Prostate gland (tissue), 2 donors: ENCODE measurements at regions not wholly inside any gene's neighbourhood (a gene's known extent, or its start where the extent isn't known, plus 50 kb on each side); places are given as distances from the start of the nearest gene placed in this dataset.

Experiments used
- DNase-seq: peaks from one replicate; pipeline ENCODE4 v3.0.0-alpha.2; 2019; ENCODE audit warnings: low spot score
- H3K27ac ChIP-seq, 2 donors: fragments of 200-600 bp; sonication (generic); 2 replicates each; pipeline ENCODE4 v1.5.1; 2017 to 2019
- H3K27me3 ChIP-seq: fragments of 200-600 bp; sonication (generic); replicated peaks from 2 replicates; pipeline ENCODE4 v1.5.1; 2019; ENCODE audit not compliant: insufficient read depth
- H3K36me3 ChIP-seq, 2 donors: fragments of 200-600 bp; sonication (generic); 1 replicate in 1 of 2; 2 replicates in 1 of 2; pipeline versions ENCODE4 v1.5.1 to v1.8.1; 2017 to 2019
- H3K4me1 ChIP-seq: fragments of 200-600 bp; sonication (generic); replicated peaks from 2 replicates; pipeline ENCODE4 v1.5.1; 2019
- H3K4me3 ChIP-seq, 2 donors: fragments of 200-600 bp; sonication (generic); 2 replicates each; pipeline ENCODE4 v1.5.1; 2017 to 2019
- H3K9me3 ChIP-seq: fragments of 200-600 bp; sonication (generic); 2 replicates; pipeline ENCODE4 v1.5.1; 2017
- POLR2A ChIP-seq: fragments of 450-650 bp; IDR thresholded peaks from one replicate; pipeline ENCODE4 v1.6.1; 2016; ENCODE audit warnings: antibody characterized with exemption, mild to moderate bottlenecking
- POLR2AphosphoS5 ChIP-seq: sonication (generic); formaldehyde crosslinking; IDR thresholded peaks from one replicate; pipeline ENCODE4 v1.6.1; 2017; ENCODE audit warnings: antibody characterized with exemption
- WGBS: methylation state at CpG from one replicate; pipeline ENCODE4 v1.1.5; 2018; 5-methylcytosine and 5-hydroxymethylcytosine counted together
- intact Hi-C: fragments of 100-400 bp; cut with DNase I; formaldehyde crosslinking; loops from one replicate; pipeline ENCODE4 v1.14.2; 2022
- TF ChIP-seq, protein P1 (sequence below), 4 experiments: fragments of 200-600 bp in 2 of 4; fragments of 450-650 bp in 2 of 4; sonication (generic) in 2 of 4; IDR thresholded peaks; 1 replicate in 3 of 4; 2 replicates in 1 of 4; pipeline ENCODE4 v1.5.1; 2016 to 2019; ENCODE audit warnings: antibody characterized with exemption in 4 of 4, mild to moderate bottlenecking in 2 of 4, moderate library complexity in 2 of 4

DNA sequence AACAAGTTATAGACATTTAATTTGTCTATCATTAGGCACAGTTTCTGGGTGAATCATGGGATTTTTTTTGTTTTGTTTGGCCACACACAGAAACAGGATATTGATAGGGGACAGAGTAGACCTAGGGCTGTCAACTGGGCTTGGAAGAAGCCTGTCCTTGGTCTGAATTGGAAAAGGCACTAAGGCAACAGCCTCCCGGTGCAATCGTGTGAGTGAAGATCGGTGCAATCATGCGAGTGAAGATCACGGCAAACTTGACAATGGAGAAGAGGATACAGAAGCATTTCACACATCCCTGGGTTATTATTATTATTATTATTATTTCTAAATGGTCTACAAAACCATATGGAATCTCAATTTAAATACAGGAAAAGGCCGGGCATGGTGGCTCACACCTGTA is 94.5 kb downstream of the ACKR3 start:
- 89% methylated on average over 6 of the region's 6 CpGs for WGBS
- H3K27ac ChIP-seq: no peak overlapping the region
- H3K36me3 ChIP-seq: no peaks in the 10 kb centered on the region
- no peaks in the 10 kb centered on the region for H3K4me1 ChIP-seq
- H3K27me3 ChIP-seq: no peaks in the 10 kb centered on the region
- no peaks in the 10 kb centered on the region for H3K9me3 ChIP-seq
- TF ChIP-seq POLR2AphosphoS5: no peak
- TF ChIP-seq, protein P1, sequence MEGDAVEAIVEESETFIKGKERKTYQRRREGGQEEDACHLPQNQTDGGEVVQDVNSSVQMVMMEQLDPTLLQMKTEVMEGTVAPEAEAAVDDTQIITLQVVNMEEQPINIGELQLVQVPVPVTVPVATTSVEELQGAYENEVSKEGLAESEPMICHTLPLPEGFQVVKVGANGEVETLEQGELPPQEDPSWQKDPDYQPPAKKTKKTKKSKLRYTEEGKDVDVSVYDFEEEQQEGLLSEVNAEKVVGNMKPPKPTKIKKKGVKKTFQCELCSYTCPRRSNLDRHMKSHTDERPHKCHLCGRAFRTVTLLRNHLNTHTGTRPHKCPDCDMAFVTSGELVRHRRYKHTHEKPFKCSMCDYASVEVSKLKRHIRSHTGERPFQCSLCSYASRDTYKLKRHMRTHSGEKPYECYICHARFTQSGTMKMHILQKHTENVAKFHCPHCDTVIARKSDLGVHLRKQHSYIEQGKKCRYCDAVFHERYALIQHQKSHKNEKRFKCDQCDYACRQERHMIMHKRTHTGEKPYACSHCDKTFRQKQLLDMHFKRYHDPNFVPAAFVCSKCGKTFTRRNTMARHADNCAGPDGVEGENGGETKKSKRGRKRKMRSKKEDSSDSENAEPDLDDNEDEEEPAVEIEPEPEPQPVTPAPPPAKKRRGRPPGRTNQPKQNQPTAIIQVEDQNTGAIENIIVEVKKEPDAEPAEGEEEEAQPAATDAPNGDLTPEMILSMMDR (IDR thresholded peaks at IDR 0.05): no peak
- TF ChIP-seq POLR2A: no peak
- intact Hi-C loops: loop anchor here (5.0 kb wide), 2 partner anchors 68 to 92 kb away; no protein-coding TSS in a partner anchor
- no peak overlapping the region for H3K4me3 ChIP-seq
- no peak for DNase-seq

DNA sequence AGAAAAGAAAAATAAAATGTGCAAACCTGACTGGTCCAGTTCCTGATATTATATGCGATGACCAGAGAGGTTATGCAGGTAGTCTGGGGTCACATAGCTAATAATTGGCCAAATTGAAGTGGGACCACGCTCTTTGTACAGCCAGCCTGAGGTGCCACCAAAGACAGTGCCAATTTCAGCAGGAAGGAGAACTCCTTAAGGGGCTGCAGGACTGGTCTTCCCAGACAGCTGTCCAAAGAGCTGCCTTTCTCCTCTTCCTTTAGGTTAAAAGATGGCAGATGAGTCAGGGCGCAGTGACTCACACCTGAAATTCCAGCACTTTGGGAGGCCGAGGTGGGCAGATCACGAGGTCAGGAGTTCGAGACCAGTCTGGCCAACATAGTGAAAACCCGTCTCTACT is 95.5 kb downstream of the ACKR3 start:
- Histone ChIP-seq H3K27me3 (no peaks in the 10 kb centered on the region), H3K4me1 (no peaks in the 10 kb centered on the region), H3K27ac (no peak overlapping the region), H3K36me3 (no peaks in the 10 kb centered on the region), H3K9me3 (no peaks in the 10 kb centered on the region), H3K4me3 (no peak overlapping the region)
- no peak for DNase-seq
- intact Hi-C loops: no loop called here
- 91% methylated on average over 7 of the region's 7 CpGs for WGBS
- TF ChIP-seq POLR2AphosphoS5 (no peak), POLR2A (no peak)
- TF ChIP-seq, protein P1 (IDR thresholded peaks at IDR 0.05): no peak

DNA sequence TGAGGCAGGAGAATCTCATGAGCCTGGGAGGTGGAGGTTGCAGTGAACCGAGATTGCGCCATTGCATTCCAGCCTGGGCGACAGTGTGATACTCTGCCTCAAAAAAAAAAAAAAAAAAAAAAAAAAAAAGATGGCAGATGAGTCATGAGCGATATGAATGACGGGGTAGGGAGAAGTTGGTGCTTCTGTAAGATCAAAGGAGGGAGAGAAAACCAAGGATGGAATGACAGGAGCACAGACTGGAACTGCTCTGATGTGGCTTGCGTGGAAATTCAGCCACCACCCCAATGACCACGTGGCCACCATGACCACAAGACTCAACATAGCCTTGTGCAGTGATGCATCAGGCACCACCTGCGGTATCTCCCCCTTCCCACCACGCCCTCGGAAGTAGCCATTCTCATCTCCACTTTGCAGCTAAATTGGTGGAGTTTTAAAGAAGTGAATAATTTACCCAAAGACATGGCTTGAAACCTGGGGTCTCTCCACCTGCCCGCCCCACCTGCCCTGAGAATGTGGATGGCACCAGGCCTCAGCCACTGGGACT is 96.0 kb downstream of the ACKR3 start:
- no peaks in the 10 kb centered on the region for H3K4me1 ChIP-seq
- no peak for DNase-seq
- no peak overlapping the region for H3K4me3 ChIP-seq
- H3K9me3 ChIP-seq: no peaks in the 10 kb centered on the region
- H3K27me3 ChIP-seq: no peaks in the 10 kb centered on the region
- no peaks in the 10 kb centered on the region for H3K36me3 ChIP-seq
- H3K27ac ChIP-seq: no peak overlapping the region
- intact Hi-C loops: no loop called here
- TF ChIP-seq, protein P1 (IDR thresholded peaks at IDR 0.05): no peak
- TF ChIP-seq POLR2AphosphoS5 (no peak), POLR2A (no peak)
- 92% methylated on average over 11 of the region's 11 CpGs for WGBS

DNA sequence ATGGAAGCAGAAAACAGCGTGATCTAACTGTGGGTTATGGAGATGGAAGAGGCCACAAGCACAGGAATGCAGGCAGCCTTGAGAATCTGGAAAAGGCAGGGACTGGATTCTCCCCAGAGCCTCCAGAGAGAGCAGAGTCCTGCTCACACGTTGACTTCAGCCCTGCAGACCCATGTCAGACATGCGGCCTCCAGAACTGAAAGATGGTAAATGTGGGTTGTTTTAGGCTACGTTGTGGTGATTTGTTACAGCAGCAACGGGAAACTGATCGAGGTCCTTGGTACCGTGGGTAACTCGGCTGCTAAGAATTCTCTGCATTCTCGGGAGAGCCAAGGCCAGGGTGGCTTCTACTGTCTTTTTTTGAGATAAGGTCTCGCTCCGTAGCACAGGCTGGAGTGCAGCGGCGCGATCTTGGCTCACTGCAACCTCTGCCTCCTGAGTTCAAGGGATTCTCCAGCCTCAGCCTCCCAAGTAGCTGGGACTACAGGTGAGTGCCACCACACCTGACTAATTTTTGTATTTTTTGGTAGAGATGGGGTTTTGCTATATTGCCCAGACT is 97.1 kb downstream of the ACKR3 start:
- Histone ChIP-seq H3K27ac (no peak overlapping the region), H3K9me3 (no peaks in the 10 kb centered on the region), H3K36me3 (no peaks in the 10 kb centered on the region), H3K4me1 (no peaks in the 10 kb centered on the region), H3K27me3 (no peaks in the 10 kb centered on the region), H3K4me3 (no peak overlapping the region)
- no peak for DNase-seq
- 95% methylated on average over 14 of the region's 14 CpGs for WGBS
- intact Hi-C loops: no loop called here
- TF ChIP-seq POLR2A (no peak), POLR2AphosphoS5 (no peak)
- TF ChIP-seq, protein P1 (IDR thresholded peaks at IDR 0.05): no peak

DNA sequence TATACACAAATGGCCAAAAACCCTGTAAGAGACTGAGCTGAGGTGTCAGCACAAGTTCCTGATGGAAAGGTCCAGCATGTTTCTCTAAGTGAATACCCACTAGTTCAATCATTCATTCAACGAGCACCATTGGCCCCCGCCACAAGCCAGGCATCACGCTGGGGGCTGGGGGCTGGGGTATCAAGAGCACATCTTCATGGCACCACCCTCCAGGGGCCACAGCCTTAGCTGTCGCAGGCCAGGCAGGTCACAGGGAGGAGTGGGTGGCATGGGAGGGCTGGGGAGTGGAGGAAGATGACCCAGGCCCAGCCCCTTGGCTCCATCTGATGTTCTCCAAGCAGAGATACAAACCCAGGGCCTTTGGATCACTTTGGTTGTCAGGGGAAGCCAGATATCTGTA is 97.9 kb downstream of the ACKR3 start:
- 94% methylated on average over 4 of the region's 4 CpGs for WGBS

More for the DNA sequence above, 97.9 kb downstream of the ACKR3 start:
- no peaks in the 10 kb centered on the region for H3K27me3 ChIP-seq
- DNase-seq: no peak
- H3K4me1 ChIP-seq: no peaks in the 10 kb centered on the region
- H3K36me3 ChIP-seq: no peaks in the 10 kb centered on the region
- no peak overlapping the region for H3K4me3 ChIP-seq
- intact Hi-C loops: no loop called here
- no peak overlapping the region for H3K27ac ChIP-seq
- H3K9me3 ChIP-seq: no peaks in the 10 kb centered on the region
- no peak for TF ChIP-seq POLR2A
- TF ChIP-seq, protein P1 (IDR thresholded peaks at IDR 0.05): no peak
- TF ChIP-seq POLR2AphosphoS5: no peak
